NB4 (cell line): ENCODE measurements at regions not wholly inside any gene's neighbourhood (a gene's known extent, or its start where the extent isn't known, plus 50 kb on each side); places are given as distances from the start of the nearest gene placed in this dataset.
A peak's percentile ranks its signal among the peaks of the same experiment; 100 is the strongest.

Experiments
- DNase-seq: peaks from one replicate; pipeline ENCODE4 v3.0.0; 2010; ENCODE audit warnings: low read depth
- H3K4me3 ChIP-seq: one replicate; pipeline ENCODE4 v1.5.1; 2011; ENCODE audit warnings: mild to moderate bottlenecking, low read depth, low read length, moderate library complexity
- MYC ChIP-seq: IDR thresholded peaks from 2 replicates; pipeline ENCODE4 v1.6.1; 2011; ENCODE audit warnings: low read depth, low read length
- POLR2A ChIP-seq: IDR thresholded peaks from 2 replicates; pipeline ENCODE4 v1.6.1; 2011; ENCODE audit warnings: mild to moderate bottlenecking; ENCODE audit not compliant: insufficient read length; ENCODE audit errors: extremely low read depth
- TF ChIP-seq, protein P1 (sequence below): IDR thresholded peaks from 2 replicates; pipeline ENCODE4 v1.6.1; 2011; ENCODE audit warnings: low read depth, low read length
- TF ChIP-seq, protein P2 (sequence below): IDR thresholded peaks from one replicate; pipeline ENCODE4 v1.5.1; 2012; ENCODE audit warnings: low read depth, low read length

DNA sequence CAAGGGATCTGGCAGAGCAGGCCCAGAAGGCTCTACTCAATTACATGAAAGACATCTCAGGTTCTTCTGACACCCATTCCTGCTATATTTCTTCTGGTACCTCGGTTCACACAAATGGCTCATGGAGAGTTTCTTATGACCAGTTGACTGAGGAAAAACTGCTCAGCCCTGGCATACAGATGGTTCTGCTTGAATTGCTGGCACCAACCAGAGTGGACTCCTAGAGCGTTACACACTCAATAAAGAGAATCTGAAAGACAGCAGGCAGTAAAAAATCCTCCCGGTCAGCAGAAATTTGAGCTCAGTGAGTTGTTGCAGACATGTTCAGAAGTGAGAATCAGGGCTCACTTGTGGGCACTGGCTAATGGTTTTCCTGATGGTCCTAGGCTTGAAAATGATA is 434.4 kb downstream of the TCERG1L start:
- TF ChIP-seq MYC, result no peak
- no peak for TF ChIP-seq POLR2A
- TF ChIP-seq, protein P1, sequence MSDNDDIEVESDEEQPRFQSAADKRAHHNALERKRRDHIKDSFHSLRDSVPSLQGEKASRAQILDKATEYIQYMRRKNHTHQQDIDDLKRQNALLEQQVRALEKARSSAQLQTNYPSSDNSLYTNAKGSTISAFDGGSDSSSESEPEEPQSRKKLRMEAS, result no peak
- TF ChIP-seq, protein P2, sequence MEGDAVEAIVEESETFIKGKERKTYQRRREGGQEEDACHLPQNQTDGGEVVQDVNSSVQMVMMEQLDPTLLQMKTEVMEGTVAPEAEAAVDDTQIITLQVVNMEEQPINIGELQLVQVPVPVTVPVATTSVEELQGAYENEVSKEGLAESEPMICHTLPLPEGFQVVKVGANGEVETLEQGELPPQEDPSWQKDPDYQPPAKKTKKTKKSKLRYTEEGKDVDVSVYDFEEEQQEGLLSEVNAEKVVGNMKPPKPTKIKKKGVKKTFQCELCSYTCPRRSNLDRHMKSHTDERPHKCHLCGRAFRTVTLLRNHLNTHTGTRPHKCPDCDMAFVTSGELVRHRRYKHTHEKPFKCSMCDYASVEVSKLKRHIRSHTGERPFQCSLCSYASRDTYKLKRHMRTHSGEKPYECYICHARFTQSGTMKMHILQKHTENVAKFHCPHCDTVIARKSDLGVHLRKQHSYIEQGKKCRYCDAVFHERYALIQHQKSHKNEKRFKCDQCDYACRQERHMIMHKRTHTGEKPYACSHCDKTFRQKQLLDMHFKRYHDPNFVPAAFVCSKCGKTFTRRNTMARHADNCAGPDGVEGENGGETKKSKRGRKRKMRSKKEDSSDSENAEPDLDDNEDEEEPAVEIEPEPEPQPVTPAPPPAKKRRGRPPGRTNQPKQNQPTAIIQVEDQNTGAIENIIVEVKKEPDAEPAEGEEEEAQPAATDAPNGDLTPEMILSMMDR, result no peak
- no peak overlapping the region for H3K4me3 ChIP-seq
- no peak for DNase-seq

DNA sequence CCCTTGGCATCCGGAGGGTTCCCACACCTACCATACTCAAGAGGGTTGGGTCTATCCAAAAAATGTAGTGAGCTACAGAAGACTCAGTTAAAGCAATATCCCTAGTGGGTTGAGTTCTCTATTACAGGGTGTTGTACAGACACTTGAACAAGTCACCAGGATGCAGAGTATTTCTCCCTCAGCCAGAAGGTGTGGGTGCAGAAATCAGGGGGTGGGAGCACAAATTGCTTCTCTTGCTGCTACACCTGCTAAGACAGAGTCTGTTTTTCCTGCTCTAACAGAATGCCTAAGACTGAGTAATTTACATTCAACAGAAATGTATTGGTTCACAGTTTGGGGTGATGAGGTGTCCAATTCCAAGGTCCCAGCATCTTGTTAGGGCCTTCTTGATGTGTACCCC is 433.4 kb downstream of the TCERG1L start:
- H3K4me3 ChIP-seq, result no peak overlapping the region
- TF ChIP-seq, protein P1, result no peak
- TF ChIP-seq MYC (no peak), POLR2A (no peak)
- TF ChIP-seq, protein P2, result no peak

DNA sequence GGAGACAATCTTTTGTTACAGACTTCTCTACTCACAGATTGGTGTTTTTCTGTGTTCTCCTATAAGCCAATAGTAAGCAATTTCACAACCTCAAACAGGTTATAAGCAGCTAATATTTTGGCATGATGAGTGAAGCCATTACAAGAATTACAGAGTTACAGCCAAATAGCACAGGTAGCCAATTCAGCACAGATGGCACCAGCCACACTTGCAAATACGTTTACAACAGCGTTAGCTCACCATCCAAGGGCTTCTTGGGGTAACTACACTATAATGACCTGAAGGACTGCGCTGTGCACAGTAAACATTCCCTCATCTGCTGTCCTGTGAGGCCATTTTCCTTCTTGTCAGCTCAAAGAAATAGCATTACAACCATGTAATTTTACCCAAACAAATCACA is 428.6 kb downstream of the TCERG1L start:
- TF ChIP-seq, protein P2, result no peak
- no peak for TF ChIP-seq POLR2A
- TF ChIP-seq, protein P1, result no peak
- no peak for TF ChIP-seq MYC
- no peak for DNase-seq

More for the DNA sequence above, 433.4 kb downstream of the TCERG1L start:
- no peak for DNase-seq

DNA sequence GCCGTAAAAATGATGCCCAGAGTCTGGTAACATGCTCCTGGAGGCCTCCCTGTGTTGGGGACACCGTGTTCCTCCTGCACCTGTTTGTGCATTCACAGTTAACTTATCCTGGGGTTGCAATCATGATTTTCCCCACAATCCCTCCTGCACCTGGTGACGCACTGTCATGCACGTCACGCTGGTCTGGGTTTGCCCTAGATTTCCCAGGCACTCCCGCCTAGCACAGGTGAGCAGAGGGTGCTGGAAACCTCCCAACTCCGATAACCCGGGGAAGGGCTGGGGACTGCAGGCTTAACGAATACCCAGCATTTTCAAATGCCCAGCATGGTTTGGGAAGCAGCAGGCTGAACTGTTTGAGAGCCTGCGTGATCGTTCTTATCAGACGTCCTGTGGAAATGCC is 427.1 kb downstream of the TCERG1L start:
- DNase-seq, result no peak
- H3K4me3 ChIP-seq, result no peak overlapping the region
- TF ChIP-seq, protein P1, result no peak
- TF ChIP-seq MYC (no peak), POLR2A (no peak)
- TF ChIP-seq, protein P2, result no peak

More for the DNA sequence above, 428.6 kb downstream of the TCERG1L start:
- no peak overlapping the region for H3K4me3 ChIP-seq

DNA sequence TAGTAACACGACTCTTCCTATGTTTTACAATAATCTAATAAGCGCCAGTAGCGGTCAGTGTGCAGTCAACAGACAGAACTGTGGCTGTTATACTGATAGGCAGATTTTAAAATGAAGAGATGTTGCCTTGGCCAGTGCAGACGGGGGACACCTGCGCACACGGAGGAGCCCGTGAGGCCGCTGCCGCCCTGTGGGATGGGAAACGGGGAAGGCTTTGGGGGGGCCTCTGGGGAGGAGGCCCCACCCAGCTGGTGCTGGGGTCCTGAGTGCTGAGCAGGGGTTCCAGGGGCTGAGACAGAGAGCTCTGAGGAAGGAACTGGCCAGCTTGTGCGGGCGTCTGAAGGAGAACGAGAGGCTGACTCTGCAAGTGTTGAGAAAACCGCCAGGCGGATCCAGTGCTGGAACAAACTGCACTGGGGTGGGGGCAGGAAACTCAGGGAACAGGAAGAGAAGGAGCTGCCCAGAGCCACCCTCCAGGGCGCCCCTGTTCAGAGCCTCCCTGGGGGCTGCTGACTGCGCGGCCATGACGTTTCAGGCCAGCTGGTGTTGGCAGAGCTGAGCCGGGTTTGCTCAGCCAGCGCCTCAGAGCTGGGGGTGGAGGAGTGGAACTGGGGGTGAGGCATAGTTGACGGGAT is 426.4 kb downstream of the TCERG1L start:
- H3K4me3 ChIP-seq, result no peak overlapping the region

DNA sequence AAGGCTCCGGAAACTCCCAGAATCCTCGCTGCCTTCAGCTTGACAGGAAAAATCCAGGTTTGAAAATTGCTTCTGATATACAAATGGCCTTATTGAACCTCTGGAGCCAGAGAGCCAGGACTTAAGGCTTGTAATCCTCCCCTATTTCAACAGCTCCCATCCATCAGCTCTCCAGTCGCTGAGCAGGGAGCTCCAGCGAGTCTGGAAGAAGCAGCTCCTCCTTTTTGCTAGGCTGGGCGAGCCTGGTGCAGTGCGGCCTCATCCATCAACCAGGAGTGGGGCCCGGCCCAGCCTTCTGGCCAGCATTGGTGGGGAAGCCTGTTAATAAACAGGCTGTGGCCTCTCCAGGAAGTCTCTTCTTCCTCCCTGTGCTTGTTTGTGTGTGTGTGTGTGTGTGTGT is 424.4 kb downstream of the TCERG1L start:
- no peak overlapping the region for H3K4me3 ChIP-seq
- TF ChIP-seq, protein P1, result no peak
- TF ChIP-seq, protein P2, result no peak
- TF ChIP-seq POLR2A, result no peak
- no peak for TF ChIP-seq MYC
- DNase-seq, result no peak

More for the DNA sequence above, 426.4 kb downstream of the TCERG1L start:
- DNase-seq, result peak; percentile 9
- no peak for TF ChIP-seq MYC
- TF ChIP-seq POLR2A, result no peak
